Fibroblast of skin of left biceps (primary cell): ENCODE measurements at regions not wholly inside any gene's neighbourhood (a gene's known extent, or its start where the extent isn't known, plus 50 kb on each side); places are given as distances from the start of the nearest gene placed in this dataset.

Experiments used
- DNase-seq, 2 experiments: peaks; one replicate each; pipeline ENCODE4 v3.0.0-alpha.2; 2013; ENCODE audit warnings: low read depth in 2 of 2

DNA sequence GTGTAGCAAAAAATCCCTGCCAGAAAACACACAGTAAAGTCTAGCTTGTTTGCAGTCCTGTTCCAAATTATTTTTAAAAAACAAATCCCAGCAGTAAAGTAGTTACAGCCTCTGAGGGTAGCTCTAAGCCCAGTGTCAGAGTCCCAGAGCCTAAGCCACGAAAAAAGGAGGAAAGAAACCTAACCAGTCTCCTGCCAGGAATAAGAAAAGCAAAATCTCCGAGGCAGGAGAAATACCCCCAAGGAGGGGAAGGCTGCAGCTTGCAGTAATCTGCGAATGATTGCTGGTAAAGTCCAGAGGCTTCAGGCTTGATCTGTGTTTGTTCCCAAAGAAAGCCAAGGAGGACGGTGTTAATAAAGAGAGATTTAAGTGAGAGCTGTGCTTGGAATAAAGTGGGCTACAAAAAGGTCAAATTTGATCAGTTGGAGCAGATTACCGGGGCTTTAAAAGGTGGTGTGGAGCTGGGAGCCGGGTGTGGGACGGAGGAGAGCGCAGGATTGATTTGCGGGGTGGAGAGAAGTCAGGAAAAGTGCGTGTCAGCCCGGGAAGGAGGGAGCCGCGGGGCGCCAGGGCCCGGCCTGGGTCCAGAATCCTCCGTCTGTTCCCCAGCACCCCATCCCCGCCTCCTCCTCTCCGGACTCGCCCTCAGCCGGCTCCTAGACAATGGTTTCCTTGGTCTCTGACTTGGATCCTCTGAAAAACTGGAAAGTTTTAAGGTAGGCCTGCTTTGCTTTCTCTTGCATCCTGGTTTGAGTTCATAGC lies 219.4 kb upstream of the CELF2 start:
- DNase-seq: no peak

DNA sequence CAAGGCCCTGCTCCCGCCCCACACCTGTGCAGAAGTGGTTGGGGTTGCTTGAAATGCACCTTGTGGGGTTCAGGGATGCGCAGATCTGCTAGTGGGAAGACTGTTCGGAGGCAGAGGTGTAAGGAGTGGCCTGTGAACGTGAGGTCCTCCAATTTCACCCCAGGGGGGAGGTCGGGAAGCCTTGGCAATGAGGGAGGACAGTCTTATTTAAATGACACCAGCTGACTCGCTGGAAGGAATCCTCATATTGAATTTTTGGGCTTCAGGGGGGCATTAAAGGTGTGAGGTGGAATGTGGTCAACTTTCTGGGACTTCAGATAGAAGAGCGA lies 218.8 kb upstream of the CELF2 start:
- DNase-seq: no peak

DNA sequence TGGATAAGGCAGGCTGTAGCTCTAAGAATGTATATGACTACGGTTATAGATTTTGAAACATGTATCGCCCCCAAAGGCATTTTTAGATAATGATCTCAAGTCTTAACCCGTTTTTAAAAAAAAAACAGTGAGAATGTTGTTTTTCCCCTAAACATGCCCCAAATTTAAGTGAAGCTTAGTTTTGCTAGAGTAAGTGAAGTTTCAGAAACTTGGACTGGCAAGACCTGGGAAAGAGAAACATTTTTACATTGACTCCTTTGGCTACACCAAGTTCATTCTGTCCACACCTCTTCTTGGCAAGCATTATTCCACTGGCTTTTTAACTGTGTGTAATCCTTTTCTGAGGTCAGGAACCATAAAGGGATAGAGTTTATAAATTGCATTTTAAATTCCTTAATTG lies 216.7 kb upstream of the CELF2 start:
- DNase-seq: no peak

DNA sequence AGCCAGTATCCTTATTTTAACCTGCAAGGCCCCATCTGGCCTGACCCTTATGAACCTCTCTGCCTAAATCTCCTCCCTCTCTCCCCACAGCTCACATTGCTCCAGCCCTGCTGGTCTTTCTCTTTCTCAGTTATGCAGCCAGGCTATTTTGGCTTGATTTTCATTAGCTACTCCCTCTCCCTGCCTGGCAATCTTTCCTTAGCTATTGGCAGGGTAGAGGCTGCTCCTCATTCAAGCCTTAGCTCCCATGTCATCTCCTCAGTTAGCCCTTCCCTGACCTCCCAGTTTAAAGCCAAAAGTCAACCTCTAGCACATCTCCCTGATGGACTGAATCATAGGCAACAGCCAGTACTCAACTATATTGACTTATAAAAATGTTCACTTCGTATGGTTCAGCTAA lies 214.4 kb upstream of the CELF2 start:
- no peak for DNase-seq

DNA sequence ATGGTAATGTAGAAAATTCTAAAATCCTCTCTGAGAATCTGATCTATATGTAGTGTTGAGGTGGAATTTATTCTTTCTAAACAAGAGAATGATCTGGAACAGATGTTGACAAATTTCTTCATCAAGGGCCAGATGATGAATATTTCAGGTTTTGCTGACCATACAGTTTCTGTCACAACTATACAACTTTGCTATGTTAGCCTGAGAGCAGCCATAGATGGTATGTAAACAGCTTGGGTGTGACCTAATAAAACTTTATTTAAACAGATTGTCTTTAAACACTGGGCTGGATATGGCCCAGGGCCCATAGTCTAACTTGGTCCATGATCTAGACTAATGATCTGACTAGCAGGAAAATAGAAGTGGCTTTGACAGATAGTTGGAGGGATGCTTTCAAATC lies 213.6 kb upstream of the CELF2 start:
- DNase-seq: no peak

DNA sequence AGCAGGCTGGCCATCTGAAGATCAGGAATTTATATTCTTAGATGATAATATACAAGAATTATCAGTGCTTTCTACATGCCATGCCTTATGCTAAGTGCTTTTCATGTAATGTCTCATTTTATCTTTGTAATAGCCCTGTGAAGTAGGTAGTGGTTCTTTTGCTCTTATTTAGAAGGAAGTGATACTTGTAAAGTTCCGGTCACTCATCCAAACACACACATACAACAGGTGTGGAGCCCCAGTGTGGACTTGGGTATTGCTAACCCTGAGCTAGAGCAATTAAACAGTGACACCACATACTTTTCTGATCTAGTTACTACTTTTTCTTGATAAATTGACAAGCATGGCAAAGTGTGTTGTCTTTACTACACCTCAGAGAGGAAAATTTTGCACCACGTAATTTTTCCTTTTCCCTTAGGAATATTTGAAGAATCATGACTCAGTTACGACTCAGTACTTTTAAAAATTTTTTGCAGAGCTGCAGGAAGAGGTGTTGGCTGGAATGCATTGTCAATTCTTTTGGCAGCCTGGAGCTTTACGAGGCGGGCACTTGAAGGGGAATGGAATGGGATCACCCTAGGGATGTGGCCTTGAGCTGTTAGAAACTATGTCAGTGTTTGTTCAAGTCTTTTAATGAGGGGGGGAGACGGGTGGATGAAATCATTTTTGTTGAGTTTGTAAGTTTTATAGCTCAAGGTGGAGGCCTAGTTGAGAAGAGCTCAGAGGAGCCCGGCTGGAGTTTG lies 212.5 kb upstream of the CELF2 start:
- peak; percentile 87 to 90 for DNase-seq

DNA sequence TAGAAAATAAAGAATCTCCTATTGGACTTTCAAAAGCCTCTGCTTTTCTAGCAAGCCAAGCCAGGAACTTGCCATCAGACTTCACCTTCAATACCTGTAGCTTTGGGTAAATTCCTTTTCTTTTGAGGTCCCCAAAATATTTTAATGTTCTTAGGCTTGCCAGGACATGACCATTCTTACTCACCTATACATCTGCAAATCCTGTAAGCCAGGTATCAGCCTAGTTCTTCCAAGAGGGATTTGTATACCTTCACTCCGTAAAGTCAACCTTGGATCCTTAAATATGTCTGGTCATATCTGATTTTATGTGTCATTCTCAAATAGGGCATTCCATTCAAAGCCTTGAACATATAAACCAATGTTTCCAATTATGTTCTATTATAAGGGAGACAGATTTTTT lies 210.6 kb upstream of the CELF2 start:
- DNase-seq: no peak

DNA sequence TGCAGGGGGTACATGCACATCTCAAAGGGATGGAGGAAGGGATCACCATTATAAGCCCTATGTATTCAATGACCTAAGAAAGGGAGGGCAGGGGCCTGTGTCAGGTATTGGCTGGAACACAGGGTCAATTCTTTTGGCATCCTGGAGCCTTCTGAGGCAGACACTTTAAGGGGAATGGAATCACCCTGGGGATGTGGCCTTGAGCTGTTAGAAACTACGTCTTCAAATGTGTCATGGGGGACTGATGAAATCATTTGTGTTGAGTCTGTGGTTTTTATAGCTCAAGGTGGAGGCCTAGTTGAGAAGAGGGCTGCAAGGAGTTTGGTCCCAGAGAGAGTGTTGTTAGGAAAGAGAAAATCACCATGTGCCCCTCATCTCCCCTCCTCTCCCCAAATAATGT lies 206.1 kb upstream of the CELF2 start:
- DNase-seq: no peak

DNA sequence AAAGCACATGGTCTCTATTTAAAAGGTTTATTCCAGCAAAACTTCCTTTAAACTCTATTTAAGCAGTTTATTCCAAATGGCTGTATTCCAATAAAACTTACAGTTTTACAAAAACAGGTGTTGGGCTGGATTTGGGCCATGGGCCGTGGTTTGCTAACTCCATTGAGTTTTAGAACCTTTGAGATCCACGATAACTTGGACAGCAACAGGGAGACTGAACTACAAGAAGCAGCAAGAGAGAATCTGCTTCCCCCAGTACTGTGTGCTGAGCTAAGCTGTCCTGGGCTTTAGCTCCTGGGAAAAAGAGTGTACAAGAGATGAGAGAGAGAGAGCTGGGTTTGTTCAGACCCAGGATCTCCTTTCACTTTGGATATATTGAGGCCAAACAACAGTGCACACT lies 204.0 kb upstream of the CELF2 start:
- DNase-seq: no peak

DNA sequence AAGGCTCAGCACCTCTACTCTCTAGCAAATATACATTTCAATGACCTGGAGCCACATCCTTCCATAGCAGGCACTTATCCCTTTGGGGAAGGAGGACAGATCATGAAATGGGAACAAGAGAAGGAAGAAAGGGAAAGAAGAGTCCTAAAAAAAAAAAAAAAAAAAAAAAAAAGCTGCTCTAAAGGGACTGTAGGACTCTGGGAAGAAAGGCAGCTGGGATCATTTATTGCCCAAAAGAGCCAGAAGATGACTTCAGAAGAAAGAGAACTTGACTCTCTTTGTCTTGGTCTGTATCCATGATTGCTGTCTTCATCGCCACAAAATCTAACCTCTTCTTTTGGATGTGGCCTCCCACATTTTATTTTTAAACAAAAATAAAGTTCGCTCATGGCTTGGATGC lies 203.6 kb upstream of the CELF2 start:
- no peak for DNase-seq

DNA sequence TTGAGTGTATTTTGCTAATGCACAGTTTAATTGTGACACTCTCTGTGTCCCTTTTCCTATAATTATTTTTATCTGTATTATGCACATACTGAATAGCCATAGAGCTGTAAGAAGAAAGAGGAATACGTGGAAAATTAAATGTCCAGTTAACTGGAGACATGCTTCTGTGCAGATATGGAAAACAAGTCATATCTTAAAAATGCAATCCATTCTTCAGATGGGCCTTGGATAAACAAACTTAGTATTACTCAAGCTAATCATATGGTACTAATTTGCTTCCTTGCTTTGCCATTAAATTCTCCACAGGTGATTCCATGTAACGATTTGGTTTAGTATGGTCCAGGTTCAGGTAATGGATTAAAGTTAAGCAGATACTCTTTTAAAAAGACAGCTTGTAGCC lies 201.2 kb upstream of the CELF2 start:
- DNase-seq: peak in 1 of 2 experiments; percentile 36

DNA sequence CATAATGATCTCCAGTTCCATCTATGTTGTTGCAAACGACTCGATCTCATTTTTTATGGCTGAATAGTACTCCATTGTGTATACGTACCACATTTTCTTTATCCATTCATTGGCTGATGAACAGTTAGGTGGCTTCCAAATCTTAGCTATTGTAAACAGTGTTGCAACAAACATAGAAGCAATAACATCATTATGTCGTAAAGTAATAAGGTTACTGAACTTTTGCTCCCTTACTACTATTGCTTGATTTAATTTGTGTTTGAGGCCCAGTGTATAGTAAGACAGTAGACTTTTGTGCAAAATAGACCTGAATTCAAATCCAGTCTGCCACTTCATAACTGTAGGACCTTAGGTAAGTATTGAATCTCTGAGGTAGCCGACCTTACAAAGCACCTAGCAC lies 200.1 kb upstream of the CELF2 start:
- no peak for DNase-seq

DNA sequence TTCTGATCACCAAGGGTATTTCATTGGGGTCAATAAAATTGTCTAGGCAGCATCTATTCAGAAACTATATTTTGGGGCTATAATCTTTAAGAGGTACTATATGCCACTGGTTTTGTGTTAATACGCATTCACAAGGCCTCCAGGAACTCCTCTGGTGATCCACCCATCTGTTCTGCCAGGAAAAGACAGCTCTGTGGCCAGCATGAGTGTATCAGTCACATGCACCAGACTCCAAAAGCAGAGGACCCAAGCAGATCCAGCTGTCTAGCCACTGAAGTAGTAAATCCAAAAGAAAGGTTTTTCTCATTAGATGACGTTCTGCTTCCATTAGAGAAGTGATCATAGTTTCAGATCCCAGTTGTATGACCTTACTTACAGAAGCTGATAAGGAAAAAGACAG lies 199.6 kb upstream of the CELF2 start:
- DNase-seq: no peak

DNA sequence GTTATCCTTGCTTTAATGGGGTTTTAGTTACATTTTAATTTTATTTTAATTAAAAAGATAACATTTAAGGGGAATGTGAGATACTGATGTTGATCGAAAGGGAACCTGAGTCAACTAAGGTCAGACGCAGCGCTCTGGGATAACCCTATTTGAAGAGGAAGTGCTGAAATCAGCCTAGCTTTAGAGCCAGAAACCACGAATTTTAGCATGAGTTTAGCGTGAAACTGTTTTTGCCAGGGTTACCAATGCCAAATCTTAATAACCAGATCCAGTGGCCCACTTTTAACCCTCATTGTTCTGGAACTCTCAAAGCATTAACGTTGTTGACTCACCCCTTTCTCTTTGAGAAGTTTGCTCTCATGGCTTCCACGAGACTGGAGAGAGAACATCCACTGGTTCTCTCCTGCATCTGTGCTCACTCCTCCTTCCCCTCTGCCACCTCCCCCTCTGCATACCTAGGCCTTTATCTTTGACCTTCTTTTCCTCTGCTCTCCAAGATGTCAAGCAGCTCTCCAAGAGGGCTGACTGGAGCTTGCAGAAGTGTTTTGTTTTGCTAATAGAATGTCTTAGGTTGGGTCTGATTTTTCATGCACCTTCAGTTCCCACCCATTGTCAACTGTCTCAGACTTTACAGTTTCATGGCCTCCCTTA lies 198.3 kb upstream of the CELF2 start:
- no peak for DNase-seq

DNA sequence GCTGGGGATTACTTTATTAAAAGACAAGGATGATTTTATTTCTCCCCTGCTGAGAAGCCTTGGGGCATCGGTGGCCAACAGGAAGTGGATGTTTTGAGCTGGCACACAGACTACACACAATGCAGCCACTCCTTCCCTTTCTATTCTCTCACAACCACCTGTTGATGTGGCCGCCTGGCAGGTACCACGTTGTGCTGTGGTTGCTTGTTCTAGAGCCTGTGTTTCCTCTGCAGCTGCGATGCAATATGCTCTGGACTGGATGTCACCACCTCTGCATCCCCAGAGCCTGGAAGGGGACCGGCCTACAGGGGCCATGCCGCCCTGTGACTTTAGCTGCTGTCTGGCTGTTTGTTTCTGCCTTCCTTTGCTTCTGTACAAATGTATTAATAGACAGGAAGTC lies 195.7 kb upstream of the CELF2 start:
- DNase-seq: no peak

DNA sequence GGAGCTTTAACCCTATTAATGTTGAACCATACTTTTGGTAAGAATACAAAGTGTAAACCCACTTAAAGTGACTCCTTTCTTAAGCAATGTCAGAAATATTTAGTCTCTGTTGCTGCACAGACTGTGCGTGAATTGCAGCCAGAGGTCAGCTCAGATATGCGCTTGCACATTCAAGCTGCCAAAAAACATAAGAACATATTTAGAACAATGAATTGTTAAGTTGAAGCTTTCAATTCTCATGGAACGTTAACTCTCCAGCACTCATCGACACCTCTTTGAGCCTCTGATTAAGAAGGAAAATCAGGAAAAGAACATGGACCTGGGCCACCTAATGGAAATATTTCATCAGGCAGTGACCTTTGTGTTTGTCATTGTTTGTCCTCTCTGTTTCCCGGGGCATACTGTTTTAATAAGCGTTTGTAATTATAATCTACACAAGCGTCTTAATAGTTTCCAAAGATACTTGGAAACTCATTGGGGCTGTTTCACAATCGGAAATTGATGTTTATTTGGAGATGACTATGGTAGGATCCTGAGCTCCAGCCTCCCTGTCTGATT lies 193.0 kb upstream of the CELF2 start:
- DNase-seq: peak; percentile 78 to 84

DNA sequence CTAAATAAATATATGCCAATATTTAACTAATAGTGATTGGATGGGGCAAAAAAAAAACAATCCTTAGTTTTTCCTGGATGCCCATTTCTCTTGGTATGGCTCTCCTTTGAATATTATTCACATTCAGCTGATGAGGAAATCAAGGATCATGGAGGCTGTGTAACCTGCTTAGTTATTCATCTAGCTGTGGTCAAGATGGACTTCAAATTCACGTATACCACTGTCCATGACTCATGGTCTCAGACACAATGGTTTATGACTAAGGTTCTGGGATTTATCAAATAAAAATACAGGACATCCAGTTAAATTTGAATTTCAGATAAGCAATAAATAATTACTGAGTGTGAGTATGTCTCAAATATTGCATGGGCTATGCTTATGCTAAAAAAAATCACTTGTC lies 191.5 kb upstream of the CELF2 start:
- DNase-seq: no peak

DNA sequence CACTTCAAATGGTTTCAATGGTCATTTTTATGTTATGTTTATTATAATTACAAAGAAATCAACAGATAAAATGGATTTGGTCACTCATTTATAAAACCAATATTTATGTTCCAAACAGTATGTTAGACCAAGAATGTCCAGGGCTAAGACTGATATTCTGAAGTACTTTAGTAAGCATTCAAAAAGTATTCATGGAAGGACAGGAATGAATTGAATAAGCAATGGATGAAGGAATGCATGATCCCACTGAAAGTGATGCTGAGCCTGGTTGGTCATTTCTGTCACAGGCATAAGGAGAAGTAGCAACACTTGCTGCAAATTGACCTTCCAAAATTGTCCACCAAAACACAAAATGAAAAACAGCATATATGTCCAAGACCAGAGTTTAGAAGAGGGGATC lies 189.0 kb upstream of the CELF2 start:
- DNase-seq: no peak

DNA sequence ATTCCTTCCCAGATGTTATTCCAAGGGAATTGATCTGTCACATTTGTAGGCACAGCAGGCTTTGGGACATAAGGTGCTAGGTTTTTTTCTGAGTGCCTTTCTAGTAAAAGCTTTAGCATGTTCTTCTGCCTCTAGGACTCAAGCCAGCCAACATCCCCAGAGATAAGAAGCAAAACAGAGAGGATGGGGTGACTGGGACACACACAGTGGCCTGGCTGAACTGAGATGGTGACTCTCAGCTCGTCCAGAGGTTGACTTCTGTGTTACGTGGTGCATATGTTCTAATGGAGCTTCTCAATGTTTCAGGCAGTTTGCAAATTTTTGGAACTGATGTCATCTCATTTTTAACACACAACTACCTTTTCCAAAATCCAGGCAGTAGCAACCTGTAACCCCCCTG lies 188.1 kb upstream of the CELF2 start:
- no peak for DNase-seq

DNA sequence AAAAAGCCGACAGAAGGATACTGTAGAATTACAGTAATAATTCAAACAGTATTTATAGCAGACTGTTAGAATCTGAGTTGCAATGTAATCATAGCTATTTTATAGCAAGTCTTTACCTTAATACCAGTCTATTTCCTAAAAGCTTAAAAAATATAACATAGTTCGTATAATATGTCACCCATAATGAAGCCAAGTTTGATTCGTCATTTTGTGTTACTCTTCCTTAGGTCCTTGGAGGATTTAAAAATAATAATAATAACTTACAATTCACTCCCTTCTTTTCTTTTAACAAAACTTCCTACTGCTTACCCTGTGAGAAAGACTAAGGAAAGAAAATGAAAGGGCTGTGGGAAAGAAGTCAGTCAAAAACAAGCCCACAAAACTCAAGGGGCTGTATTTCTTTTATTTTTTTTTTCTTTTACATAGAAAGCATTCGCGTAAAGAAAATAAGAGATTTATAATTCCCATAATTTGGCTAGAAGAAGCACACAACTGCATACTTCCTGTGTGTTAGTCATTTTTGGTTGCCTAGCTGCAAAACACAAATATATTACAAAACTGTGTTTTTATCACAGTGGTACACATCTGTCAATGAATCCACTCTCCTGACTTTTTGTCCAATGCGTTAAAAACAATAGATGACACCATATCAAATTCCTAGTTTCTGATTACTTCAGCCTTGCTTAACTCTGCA lies 187.2 kb upstream of the CELF2 start:
- DNase-seq: peak; percentile 68 to 78

DNA sequence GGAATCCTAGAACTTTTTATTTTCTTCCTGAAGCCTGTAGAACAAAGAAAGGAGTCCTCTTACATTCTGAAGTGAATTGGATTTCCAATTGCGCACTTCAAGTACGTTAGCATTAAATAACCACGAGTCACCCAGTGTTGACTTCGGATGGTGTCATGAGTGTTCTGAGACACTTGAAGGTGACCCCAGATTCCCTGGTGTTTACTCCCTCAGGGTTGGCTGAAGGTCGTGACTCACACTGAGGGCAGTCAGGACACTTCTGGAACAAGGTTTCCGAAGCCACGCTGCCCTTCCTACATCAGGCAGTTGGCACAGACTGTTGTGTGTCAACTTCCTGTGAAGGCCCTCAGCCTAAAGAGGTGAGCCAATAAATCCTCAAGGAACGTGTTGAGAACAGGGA lies 186.6 kb upstream of the CELF2 start:
- DNase-seq: peak in 1 of 2 experiments; percentile 53

DNA sequence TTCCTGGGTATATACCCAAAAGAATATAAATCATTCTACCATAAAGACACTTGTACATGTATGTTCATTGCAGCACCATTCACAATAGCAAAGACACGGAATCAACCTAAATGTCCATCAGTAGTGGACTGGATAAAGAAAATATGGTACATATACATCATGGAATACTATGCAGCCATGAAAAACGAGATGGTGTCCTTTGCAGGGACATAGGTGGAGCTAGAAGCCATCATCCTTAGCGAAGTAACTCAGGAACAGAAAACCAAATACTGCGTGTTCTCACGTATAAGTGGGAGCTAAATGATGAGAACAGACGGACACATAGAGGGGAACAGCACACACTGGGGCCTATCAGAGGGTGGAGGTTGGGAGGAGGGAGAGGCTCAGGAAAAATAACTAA lies 183.7 kb upstream of the CELF2 start:
- no peak for DNase-seq
